KMS-11 (cell line): ENCODE measurements at regions not wholly inside any gene's neighbourhood (a gene's known extent, or its start where the extent isn't known, plus 50 kb on each side); places are given as distances from the start of the nearest gene placed in this dataset.

ENCODE experiments used
- H2AFZ ChIP-seq: fragments of 200-600 bp; sonication (generic); 2 replicates; pipeline ENCODE4 v1.6.1; 2016; ENCODE audit warnings: antibody characterized with exemption, mixed run types, low read depth
- H3K27ac ChIP-seq: fragments of 200-600 bp; sonication (generic); 2 replicates; pipeline ENCODE4 v1.6.1; 2016; ENCODE audit warnings: mild to moderate bottlenecking, mixed run types
- H3K27me3 ChIP-seq: fragments of 200-600 bp; sonication (generic); 2 replicates; pipeline ENCODE4 v1.6.1; 2017; ENCODE audit warnings: mild to moderate bottlenecking, low read depth, mixed run types, moderate library complexity; ENCODE audit not compliant: insufficient read depth
- H3K36me3 ChIP-seq: fragments of 200-600 bp; sonication (generic); 2 replicates; pipeline ENCODE4 v1.6.1; 2017; ENCODE audit warnings: mild to moderate bottlenecking, mixed run types; ENCODE audit not compliant: insufficient read depth
- H3K4me1 ChIP-seq: fragments of 200-600 bp; sonication (generic); 2 replicates; pipeline ENCODE4 v1.6.1; 2016; ENCODE audit warnings: mild to moderate bottlenecking, low read depth, mixed run types; ENCODE audit not compliant: poor library complexity, severe bottlenecking
- H3K4me2 ChIP-seq: fragments of 200-600 bp; sonication (generic); 2 replicates; pipeline ENCODE4 v1.7.0; 2016; ENCODE audit warnings: mild to moderate bottlenecking, mixed run types
- H3K4me3 ChIP-seq: fragments of 200-600 bp; sonication (generic); IDR thresholded peaks from 2 replicates; pipeline ENCODE4 v1.6.1; 2017; ENCODE audit warnings: low read depth, low read length, mixed read lengths; ENCODE audit not compliant: insufficient read depth
- H3K79me2 ChIP-seq: fragments of 200-600 bp; sonication (generic); 2 replicates; pipeline ENCODE4 v1.6.1; 2016; ENCODE audit warnings: low read depth, mixed run types; ENCODE audit not compliant: insufficient read depth
- H3K9ac ChIP-seq: fragments of 200-600 bp; sonication (generic); 2 replicates; pipeline ENCODE4 v1.6.1; 2016; ENCODE audit warnings: mild to moderate bottlenecking, mixed run types
- H4K20me1 ChIP-seq: fragments of 200-600 bp; sonication (generic); 2 replicates; pipeline ENCODE4 v1.6.1; 2016; ENCODE audit warnings: mild to moderate bottlenecking, mixed run types; ENCODE audit not compliant: insufficient read depth
- TF ChIP-seq, protein P1 (sequence below): fragments of 200-600 bp; sonication (generic); conservative IDR thresholded peaks from 2 replicates; pipeline ENCODE4 v1.6.1; 2017; ENCODE audit warnings: low read depth, mild to moderate bottlenecking, antibody characterized with exemption, low read length, moderate library complexity, mixed read lengths

DNA sequence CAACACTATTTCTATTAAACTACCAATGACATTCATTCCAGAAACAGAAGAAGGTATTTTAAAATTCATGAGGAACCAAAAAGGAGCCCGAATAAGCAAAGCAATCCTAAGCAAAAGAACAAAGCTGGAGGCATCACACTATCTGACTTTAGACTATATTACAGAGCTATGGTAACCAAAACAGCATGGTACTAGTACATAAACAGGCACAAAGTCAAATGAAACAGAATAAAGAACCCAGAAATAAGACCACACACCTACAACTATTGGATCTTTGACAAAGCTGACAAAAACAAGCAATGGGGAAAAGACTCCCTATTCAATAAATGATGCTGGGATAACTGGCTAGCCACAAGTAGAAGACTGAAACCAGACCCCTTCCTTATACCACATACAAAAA, 122.3 kb downstream of the ITIH6 start:
- Histone ChIP-seq H3K79me2 (no peaks in the 10 kb centered on the region), H2AFZ (no peak overlapping the region), H4K20me1 (no peaks in the 10 kb centered on the region), H3K4me2 (no peak overlapping the region), H3K4me1 (no peaks in the 10 kb centered on the region), H3K4me3 (no peak overlapping the region), H3K27me3 (no peaks in the 10 kb centered on the region), H3K9ac (no peak overlapping the region), H3K36me3 (no peaks in the 10 kb centered on the region), H3K27ac (no peak overlapping the region)
- TF ChIP-seq, protein P1, sequence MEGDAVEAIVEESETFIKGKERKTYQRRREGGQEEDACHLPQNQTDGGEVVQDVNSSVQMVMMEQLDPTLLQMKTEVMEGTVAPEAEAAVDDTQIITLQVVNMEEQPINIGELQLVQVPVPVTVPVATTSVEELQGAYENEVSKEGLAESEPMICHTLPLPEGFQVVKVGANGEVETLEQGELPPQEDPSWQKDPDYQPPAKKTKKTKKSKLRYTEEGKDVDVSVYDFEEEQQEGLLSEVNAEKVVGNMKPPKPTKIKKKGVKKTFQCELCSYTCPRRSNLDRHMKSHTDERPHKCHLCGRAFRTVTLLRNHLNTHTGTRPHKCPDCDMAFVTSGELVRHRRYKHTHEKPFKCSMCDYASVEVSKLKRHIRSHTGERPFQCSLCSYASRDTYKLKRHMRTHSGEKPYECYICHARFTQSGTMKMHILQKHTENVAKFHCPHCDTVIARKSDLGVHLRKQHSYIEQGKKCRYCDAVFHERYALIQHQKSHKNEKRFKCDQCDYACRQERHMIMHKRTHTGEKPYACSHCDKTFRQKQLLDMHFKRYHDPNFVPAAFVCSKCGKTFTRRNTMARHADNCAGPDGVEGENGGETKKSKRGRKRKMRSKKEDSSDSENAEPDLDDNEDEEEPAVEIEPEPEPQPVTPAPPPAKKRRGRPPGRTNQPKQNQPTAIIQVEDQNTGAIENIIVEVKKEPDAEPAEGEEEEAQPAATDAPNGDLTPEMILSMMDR = no peak

DNA sequence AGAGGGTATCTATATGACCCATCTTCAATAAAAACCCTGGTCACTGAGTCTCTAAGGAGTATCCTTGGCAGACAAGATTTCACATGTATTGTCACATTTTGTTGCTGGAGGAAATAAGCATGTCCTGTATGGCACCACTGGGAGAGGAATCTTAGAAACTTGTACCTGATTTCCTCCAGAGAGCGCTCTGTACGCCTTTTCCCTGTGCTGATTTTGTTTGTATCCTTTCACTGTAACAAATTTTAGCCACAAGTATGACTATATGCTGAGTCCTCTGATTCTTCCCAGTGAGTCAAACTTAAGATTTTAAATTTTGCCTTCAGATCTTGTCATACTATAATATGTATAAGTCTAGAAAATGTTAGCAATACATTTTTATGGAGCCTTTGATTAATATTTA, 102.8 kb downstream of the ITIH6 start:
- no peaks in the 10 kb centered on the region for H3K27me3 ChIP-seq
- no peak overlapping the region for H3K4me3 ChIP-seq
- H3K79me2 ChIP-seq = no peaks in the 10 kb centered on the region
- H3K27ac ChIP-seq = no peak overlapping the region
- TF ChIP-seq, protein P1 = no peak
- no peak overlapping the region for H3K4me2 ChIP-seq
- H3K36me3 ChIP-seq = no peaks in the 10 kb centered on the region
- no peak overlapping the region for H3K9ac ChIP-seq
- H2AFZ ChIP-seq = no peak overlapping the region
- no peaks in the 10 kb centered on the region for H4K20me1 ChIP-seq
- H3K4me1 ChIP-seq = no peaks in the 10 kb centered on the region

- Histone ChIP-seq H3K4me1 (no peaks in the 10 kb centered on the region), H3K27me3 (no peaks in the 10 kb centered on the region), H3K4me3 (no peak overlapping the region), H2AFZ (no peak overlapping the region), H3K36me3 (no peaks in the 10 kb centered on the region), H3K27ac (no peak overlapping the region), H3K9ac (no peak overlapping the region), H3K4me2 (no peak overlapping the region), H3K79me2 (no peaks in the 10 kb centered on the region), H4K20me1 (no peaks in the 10 kb centered on the region)
- TF ChIP-seq, protein P1 = no peak
Observed at GRCh38 chrX:54695816-54696487, 102.1 kb downstream of the ITIH6 start.
